ENCODE measurements at regions not wholly inside any gene's neighbourhood (a gene's known extent, or its start where the extent isn't known, plus 50 kb on each side); places are given as distances from the start of the nearest gene placed in this dataset.

DNA sequence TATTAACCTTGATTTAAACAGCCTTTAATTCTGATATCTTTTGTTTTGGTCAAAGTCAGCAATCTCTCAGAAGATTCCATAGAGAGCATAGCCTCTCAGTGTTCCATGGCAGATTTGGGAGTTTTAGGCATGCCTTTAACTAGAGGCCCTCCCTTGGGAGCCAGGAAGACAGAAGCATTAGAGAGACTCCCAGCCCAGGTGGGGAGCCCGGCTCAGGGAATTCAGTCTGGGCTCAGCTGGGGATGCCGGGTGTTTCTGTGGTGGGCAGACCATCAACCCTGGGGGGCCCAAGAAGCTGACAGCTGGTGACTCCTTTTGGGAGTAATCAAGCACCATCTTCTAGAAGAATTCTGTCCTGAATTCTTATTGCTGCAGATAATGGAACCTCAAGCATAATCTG, 99.7 kb upstream of the CELF4 start:
- TF ChIP-seq POLR2AphosphoS5 (IDR thresholded peaks at IDR 0.05) (no peak), POLR2A (IDR thresholded peaks at IDR 0.05) (no peak)
- TF ChIP-seq, protein P1, sequence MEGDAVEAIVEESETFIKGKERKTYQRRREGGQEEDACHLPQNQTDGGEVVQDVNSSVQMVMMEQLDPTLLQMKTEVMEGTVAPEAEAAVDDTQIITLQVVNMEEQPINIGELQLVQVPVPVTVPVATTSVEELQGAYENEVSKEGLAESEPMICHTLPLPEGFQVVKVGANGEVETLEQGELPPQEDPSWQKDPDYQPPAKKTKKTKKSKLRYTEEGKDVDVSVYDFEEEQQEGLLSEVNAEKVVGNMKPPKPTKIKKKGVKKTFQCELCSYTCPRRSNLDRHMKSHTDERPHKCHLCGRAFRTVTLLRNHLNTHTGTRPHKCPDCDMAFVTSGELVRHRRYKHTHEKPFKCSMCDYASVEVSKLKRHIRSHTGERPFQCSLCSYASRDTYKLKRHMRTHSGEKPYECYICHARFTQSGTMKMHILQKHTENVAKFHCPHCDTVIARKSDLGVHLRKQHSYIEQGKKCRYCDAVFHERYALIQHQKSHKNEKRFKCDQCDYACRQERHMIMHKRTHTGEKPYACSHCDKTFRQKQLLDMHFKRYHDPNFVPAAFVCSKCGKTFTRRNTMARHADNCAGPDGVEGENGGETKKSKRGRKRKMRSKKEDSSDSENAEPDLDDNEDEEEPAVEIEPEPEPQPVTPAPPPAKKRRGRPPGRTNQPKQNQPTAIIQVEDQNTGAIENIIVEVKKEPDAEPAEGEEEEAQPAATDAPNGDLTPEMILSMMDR (IDR thresholded peaks at IDR 0.05 in 8 of 11, conservative IDR thresholded peaks at IDR 0.05 in 3 of 11): no peak
- DNase-seq: no peak
- Histone ChIP-seq H3K36me3 (no peaks in the 10 kb centered on the region), H3K4me3 (no peak overlapping the region), H3K27me3 (replicated peaks in 1 of 7) (no peaks in the 10 kb centered on the region), H3K27ac (no peak overlapping the region), H3K9me3 (no peaks in the 10 kb centered on the region), H3K4me1 (peaks cover 0 to 3% (median 0%) of the 10 kb centered on the region in 6 donors)
- WGBS, 5 donors: 85 to 96% (median 88%) methylated on average over 2 of the region's 2 CpGs; no CpG with 5 or more reads in 1 of the 5 donors
- intact Hi-C loops (cut with DNase I; ENCODE audit: low total_unique reads): no loop called here

DNA sequence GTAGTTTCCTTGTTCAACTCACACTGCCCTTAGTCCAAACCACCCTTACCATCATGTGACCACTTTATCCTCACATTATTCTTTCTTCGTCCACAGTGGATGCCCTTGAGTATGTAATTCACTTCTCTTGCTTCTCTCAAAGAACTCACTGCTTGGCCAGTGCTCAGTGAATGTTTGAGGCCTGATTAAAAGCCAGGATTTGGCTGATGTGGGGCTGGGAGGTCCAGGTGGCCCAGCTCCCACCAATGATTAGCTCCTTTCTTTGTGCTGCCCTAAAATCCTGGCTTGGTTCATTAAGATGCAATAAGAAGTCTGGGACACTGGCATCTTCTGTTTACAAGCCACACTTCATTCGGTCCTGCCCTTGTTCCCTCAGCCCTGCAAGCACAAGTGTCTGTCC, 97.8 kb upstream of the CELF4 start:
- H3K27me3 ChIP-seq (replicated peaks in 1 of 7): no peaks in the 10 kb centered on the region
- no peaks in the 10 kb centered on the region for H3K36me3 ChIP-seq
- H3K4me3 ChIP-seq: no peak overlapping the region
- H3K27ac ChIP-seq: no peak overlapping the region
- 74 to 90% (median 85%) methylated on average over 2 of the region's 2 CpGs for WGBS, 5 donors
- DNase-seq: no peak
- intact Hi-C loops (cut with DNase I; ENCODE audit: low total_unique reads): no loop called here
- H3K9me3 ChIP-seq: no peaks in the 10 kb centered on the region
- no peaks in the 10 kb centered on the region for H3K4me1 ChIP-seq
- TF ChIP-seq POLR2AphosphoS5 (IDR thresholded peaks at IDR 0.05): no peak
- no peak for TF ChIP-seq POLR2A (IDR thresholded peaks at IDR 0.05)
- TF ChIP-seq, protein P1 (IDR thresholded peaks at IDR 0.05 in 8 of 11, conservative IDR thresholded peaks at IDR 0.05 in 3 of 11): no peak

DNA sequence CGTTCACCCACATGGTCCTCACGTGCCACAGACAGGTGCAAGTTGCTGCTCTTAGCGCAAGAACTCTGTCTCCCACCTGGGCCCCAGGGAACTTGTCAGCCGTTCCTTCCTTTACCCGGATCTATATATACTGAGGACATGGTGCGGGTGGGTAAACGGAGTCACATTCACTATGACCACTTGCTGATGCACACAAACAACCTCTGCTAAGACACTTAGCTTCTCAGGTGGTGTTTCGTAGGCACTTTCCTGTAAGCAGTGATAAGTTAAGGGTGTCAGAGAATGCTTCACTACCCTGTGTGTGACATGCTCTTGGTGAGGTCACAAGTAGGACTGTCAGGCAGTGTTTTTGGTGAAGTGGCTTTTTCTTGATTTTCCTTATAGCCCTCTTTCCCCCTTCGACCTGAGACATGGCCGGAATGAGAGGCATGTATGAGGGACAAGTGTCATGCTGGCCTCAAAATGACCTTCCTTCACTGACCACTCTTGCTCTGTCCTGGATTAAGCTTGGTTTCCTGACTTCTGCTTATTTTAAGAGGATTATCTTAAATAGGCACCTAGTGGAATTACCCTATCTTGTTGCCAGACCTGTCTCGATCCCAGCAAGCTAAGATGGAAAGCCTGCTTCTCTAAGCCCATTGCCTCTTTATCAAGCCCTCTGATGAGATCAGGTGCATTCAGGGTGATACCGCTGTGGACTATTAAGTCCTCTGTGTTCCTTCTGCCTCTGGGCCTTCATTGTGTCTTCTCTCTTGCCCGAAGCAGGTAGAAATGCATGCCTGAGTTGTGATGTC, 97.1 kb upstream of the CELF4 start:
- no peaks in the 10 kb centered on the region for H3K4me1 ChIP-seq
- no peak for TF ChIP-seq POLR2A (IDR thresholded peaks at IDR 0.05)
- TF ChIP-seq, protein P1 (IDR thresholded peaks at IDR 0.05 in 8 of 11, conservative IDR thresholded peaks at IDR 0.05 in 3 of 11): no peak
- no peak for TF ChIP-seq POLR2AphosphoS5 (IDR thresholded peaks at IDR 0.05)
- 88 to 94% (median 91%) methylated on average over 13 of the region's 13 CpGs for WGBS, 5 donors
- H3K36me3 ChIP-seq: no peaks in the 10 kb centered on the region
- H3K27me3 ChIP-seq (replicated peaks in 1 of 7): no peaks in the 10 kb centered on the region
- H3K27ac ChIP-seq: no peak overlapping the region
- H3K4me3 ChIP-seq: no peak overlapping the region
- DNase-seq: no peak
- intact Hi-C loops (cut with DNase I; ENCODE audit: low total_unique reads): no loop called here
- no peaks in the 10 kb centered on the region for H3K9me3 ChIP-seq

DNA sequence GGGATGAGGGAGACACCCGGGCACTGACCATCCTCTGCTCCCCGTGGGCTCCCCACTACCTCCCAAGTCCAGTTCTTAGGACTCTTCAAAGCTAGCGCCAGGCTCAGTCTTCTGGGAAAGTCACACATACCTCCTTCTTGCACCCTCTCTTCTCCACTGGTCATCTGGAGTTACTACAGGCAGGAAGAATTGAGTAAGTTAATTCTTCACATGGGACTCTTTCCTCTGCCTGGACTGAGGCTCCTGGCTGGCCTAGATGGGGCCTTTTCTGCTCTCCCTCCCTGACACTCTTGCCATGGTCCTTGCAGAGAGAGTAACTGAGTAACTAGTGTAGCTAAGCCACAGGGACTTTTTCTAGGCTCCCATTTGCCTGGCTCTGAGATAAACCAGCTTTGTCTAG, 96.5 kb upstream of the CELF4 start:
- Histone ChIP-seq H3K4me3 (no peak overlapping the region), H3K27me3 (replicated peaks in 1 of 7) (no peaks in the 10 kb centered on the region), H3K4me1 (no peaks in the 10 kb centered on the region), H3K27ac (no peak overlapping the region), H3K36me3 (no peaks in the 10 kb centered on the region), H3K9me3 (no peaks in the 10 kb centered on the region)
- TF ChIP-seq POLR2AphosphoS5 (IDR thresholded peaks at IDR 0.05) (no peak), POLR2A (IDR thresholded peaks at IDR 0.05) (no peak)
- TF ChIP-seq, protein P1 (IDR thresholded peaks at IDR 0.05 in 8 of 11, conservative IDR thresholded peaks at IDR 0.05 in 3 of 11): no peak
- WGBS, 5 donors: 65 to 95% (median 82%) methylated on average over 3 of the region's 3 CpGs
- intact Hi-C loops (cut with DNase I; ENCODE audit: low total_unique reads): no loop called here
- DNase-seq: no peak
